Type B pancreatic cell (in vitro differentiated cells): ENCODE measurements at regions not wholly inside any gene's neighbourhood (a gene's known extent, or its start where the extent isn't known, plus 50 kb on each side); places are given as distances from the start of the nearest gene placed in this dataset.

Experiments used
- DNase-seq: peaks from one replicate; pipeline ENCODE4 v3.0.0; 2021; ENCODE audit warnings: mixed read lengths; ENCODE audit not compliant: unreplicated experiment; ENCODE audit errors: extremely low spot score
- H3K27ac Mint-ChIP-seq: 2 replicates; pipeline ENCODE4 v1.8.0; 2021; ENCODE audit warnings: mild to moderate bottlenecking, mixed read lengths
- H3K27me3 Mint-ChIP-seq: 2 replicates; pipeline ENCODE4 v1.8.0; 2021; ENCODE audit warnings: mixed read lengths
- H3K36me3 Mint-ChIP-seq: 2 replicates; pipeline ENCODE4 v1.8.0; 2021; ENCODE audit warnings: mixed read lengths
- H3K4me1 Mint-ChIP-seq: one replicate; pipeline ENCODE4 v1.8.0; 2021; ENCODE audit warnings: mixed read lengths; ENCODE audit not compliant: unreplicated experiment
- H3K4me3 Mint-ChIP-seq: 2 replicates; pipeline ENCODE4 v1.8.0; 2021; ENCODE audit warnings: mild to moderate bottlenecking, mixed read lengths
- H3K9me3 Mint-ChIP-seq: 2 replicates; pipeline ENCODE4 v1.8.0; 2021; ENCODE audit warnings: mixed read lengths
- TF ChIP-seq, protein P1 (sequence below): fragments of 200-600 bp; sonication (generic); conservative IDR thresholded peaks from 2 replicates; pipeline ENCODE4 v1.5.0; 2021; ENCODE audit warnings: antibody characterized with exemption, mild to moderate bottlenecking

DNA sequence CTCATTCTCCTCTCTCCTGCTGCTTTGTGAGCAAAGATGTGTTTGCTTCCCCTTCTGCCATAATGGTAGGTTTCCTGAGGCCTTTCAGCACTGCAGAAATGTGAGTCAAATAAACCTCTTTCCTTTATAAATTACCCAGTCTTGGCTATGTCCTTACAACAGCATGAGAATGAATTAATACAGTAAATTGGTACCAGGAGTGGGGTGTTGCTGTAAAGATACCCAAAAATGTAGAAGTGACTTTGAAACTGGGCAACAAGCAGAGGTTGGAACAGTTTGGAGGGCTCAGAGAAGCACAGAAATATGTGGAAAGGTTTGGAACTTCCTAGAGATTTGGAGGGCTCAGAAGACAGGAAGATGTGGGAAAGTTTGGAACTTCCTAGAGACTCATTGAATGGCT, 388.7 kb upstream of the GHITM start:
- Mint-ChIP-seq H3K4me3 (no peak overlapping the region), H3K27ac (no peak overlapping the region), H3K27me3 (no peaks in the 10 kb centered on the region), H3K4me1 (no peaks in the 10 kb centered on the region), H3K9me3 (peaks cover 20% of the 10 kb centered on the region), H3K36me3 (no peaks in the 10 kb centered on the region)
- TF ChIP-seq, protein P1, sequence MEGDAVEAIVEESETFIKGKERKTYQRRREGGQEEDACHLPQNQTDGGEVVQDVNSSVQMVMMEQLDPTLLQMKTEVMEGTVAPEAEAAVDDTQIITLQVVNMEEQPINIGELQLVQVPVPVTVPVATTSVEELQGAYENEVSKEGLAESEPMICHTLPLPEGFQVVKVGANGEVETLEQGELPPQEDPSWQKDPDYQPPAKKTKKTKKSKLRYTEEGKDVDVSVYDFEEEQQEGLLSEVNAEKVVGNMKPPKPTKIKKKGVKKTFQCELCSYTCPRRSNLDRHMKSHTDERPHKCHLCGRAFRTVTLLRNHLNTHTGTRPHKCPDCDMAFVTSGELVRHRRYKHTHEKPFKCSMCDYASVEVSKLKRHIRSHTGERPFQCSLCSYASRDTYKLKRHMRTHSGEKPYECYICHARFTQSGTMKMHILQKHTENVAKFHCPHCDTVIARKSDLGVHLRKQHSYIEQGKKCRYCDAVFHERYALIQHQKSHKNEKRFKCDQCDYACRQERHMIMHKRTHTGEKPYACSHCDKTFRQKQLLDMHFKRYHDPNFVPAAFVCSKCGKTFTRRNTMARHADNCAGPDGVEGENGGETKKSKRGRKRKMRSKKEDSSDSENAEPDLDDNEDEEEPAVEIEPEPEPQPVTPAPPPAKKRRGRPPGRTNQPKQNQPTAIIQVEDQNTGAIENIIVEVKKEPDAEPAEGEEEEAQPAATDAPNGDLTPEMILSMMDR, result no peak
- DNase-seq, result no peak

DNA sequence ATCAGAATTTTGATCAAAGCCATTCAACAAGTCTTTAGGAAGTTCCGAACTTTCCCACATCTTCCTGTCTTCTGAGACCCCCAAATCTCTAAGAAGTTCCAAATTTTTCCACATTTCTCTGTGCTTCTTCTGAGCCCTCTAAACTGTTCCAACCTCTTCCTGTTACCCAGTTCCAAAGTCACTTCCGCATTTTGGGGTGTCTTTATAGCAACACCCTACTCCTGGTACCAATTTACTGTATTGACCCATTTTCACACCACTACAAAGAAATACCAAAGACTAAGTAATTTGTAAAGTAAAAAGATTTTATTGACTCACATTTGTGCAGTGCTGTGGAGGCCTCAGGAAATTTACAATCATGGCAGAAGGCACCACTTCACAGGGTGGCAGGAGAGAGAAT, 385.8 kb upstream of the GHITM start:
- TF ChIP-seq, protein P1, result no peak
- no peak overlapping the region for H3K4me3 Mint-ChIP-seq
- H3K9me3 Mint-ChIP-seq, result peaks cover 20% of the 10 kb centered on the region
- H3K4me1 Mint-ChIP-seq, result no peaks in the 10 kb centered on the region
- H3K27me3 Mint-ChIP-seq, result no peaks in the 10 kb centered on the region
- DNase-seq, result no peak
- no peak overlapping the region for H3K27ac Mint-ChIP-seq
- no peaks in the 10 kb centered on the region for H3K36me3 Mint-ChIP-seq

DNA sequence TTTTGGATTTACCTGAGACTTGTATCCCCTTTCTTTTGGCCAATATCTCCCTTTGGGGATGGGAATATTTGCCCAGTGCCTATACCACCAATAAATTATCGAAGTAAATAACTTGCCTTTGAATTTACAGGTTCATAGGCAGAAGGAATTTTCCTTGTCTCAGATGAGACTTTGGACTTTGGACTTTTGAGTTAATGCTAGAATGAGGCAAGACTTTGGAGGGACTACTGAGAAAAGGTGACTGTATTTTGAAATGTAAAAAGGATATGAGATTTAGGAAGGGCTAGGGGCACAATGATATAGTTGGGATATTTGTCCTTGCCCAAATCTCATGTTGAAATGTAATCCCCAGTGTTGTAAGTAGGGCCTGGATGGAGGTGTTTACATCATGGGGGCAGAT, 384.5 kb upstream of the GHITM start:
- DNase-seq, result no peak
- Mint-ChIP-seq H3K27me3 (peaks cover 6% of the 10 kb centered on the region), H3K36me3 (no peaks in the 10 kb centered on the region), H3K4me3 (no peak overlapping the region), H3K27ac (no peak overlapping the region), H3K9me3 (peaks cover 12% of the 10 kb centered on the region), H3K4me1 (no peaks in the 10 kb centered on the region)
- TF ChIP-seq, protein P1, result no peak

DNA sequence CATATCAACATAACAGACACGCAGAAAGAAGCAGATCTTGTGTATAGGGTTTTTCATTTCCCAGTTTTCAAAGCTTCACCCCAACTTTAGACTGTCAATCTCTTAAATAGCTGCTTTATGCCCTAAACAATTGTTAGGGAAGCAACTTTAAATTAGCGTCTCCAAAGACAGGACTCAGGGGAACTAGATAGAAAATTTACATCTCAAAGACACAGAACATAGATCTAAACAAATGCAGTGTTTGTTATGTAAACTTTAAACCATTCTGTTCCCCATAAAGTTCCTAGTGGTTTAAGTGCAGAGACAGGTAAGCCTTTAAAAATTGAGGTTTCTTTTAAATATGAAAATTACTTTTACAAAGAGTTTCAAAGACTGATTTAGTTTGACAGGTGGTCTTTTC, 379.2 kb upstream of the GHITM start:
- TF ChIP-seq, protein P1, result no peak
- H3K4me3 Mint-ChIP-seq, result no peak overlapping the region
- DNase-seq, result no peak
- H3K27ac Mint-ChIP-seq, result no peak overlapping the region
- H3K9me3 Mint-ChIP-seq, result no peaks in the 10 kb centered on the region
- H3K27me3 Mint-ChIP-seq, result peaks cover 10% of the 10 kb centered on the region
- no peaks in the 10 kb centered on the region for H3K4me1 Mint-ChIP-seq
- H3K36me3 Mint-ChIP-seq, result no peaks in the 10 kb centered on the region

DNA sequence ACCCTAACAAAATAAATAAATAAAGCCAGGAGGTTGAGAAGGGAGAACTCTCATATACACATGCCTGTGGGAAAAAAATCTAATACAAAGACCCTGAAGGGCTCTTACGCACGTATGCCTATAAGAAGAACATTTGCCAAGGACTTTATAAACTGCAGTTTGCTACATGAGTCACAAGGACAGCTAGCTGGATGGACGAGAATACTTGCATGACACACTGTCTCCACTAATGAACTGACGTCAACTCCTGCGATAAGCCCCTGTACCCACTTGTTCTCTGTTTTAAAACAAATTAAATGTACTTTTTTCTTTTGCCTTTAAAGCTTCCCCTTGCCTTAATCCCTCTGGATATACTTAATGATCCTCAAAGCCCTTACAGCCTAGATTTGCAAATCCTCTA, 374.6 kb upstream of the GHITM start:
- Mint-ChIP-seq H3K27me3 (peaks cover 4% of the 10 kb centered on the region), H3K4me1 (no peaks in the 10 kb centered on the region)

More for the DNA sequence above, 374.6 kb upstream of the GHITM start:
- Mint-ChIP-seq H3K36me3 (no peaks in the 10 kb centered on the region), H3K9me3 (no peaks in the 10 kb centered on the region), H3K4me3 (peak overlapping the region; percentile 33), H3K27ac (peak overlapping the region; percentile 87)
- DNase-seq, result no peak
- TF ChIP-seq, protein P1, result no peak
